Sigmoid colon (tissue), 4 donors: ENCODE measurements at regions not wholly inside any gene's neighbourhood (a gene's known extent, or its start where the extent isn't known, plus 50 kb on each side); places are given as distances from the start of the nearest gene placed in this dataset.

Source experiments
- CTCF ChIP-seq, 4 experiments: fragments of 450-650 bp in 3 of 4; fragments of 200-600 bp in 1 of 4; IDR thresholded peaks; one replicate each; pipeline ENCODE4 v1.5.1; 2016 to 2019; ENCODE audit warnings: antibody characterized with exemption in 4 of 4, mild to moderate bottlenecking in 3 of 4, moderate library complexity in 2 of 4
- POLR2A ChIP-seq, 2 donors: fragments of 450-650 bp; IDR thresholded peaks; one replicate each; pipeline ENCODE4 v1.6.1; 2016; ENCODE audit warnings: antibody characterized with exemption in 2 of 2, mild to moderate bottlenecking in 2 of 2, moderate library complexity in 2 of 2
- POLR2AphosphoS5 ChIP-seq, 4 donors: sonication (generic); formaldehyde crosslinking; IDR thresholded peaks; one replicate each; pipeline ENCODE4 v1.6.1; 2017; ENCODE audit warnings: antibody characterized with exemption in 4 of 4

- TF ChIP-seq CTCF (IDR thresholded peaks at IDR 0.05) (no peak), POLR2A (IDR thresholded peaks at IDR 0.05) (no peak), POLR2AphosphoS5 (IDR thresholded peaks at IDR 0.05) (no peak)
These were observed 207.1 kb upstream of the CLINT1 start for GRCh38 chr5:158066076-158066475.
